Endothelial cell of umbilical vein (primary cell): ENCODE measurements at regions not wholly inside any gene's neighbourhood (a gene's known extent, or its start where the extent isn't known, plus 50 kb on each side); places are given as distances from the start of the nearest gene placed in this dataset.

Source experiments
- BruUV-seq: library from RNA; stranded (reverse); fragments of 400-500 nt; replicated peaks from 2 replicates; lab custom pipeline; 2021; lab: Mats Ljungman, UMichigan
- CTCF ChIA-PET: fragments of 300-600, 350-600 bp; sonication (Branson Sonifier 250); formaldehyde crosslinking; loops from one replicate; lab custom pipeline; 2021; ENCODE audit warnings: antibody characterized with exemption, inconsistent platforms; lab: Charles Lee
- POLR2A ChIA-PET: fragments of 300-600, 350-600 bp; sonication (Branson Sonifier 250); formaldehyde crosslinking; loops from one replicate; lab custom pipeline; 2021; ENCODE audit warnings: antibody characterized with exemption, inconsistent platforms; lab: Charles Lee
- DNase-seq: peaks from one replicate; pipeline ENCODE4 v3.0.0-alpha.2; 2011; ENCODE audit warnings: low read depth, low spot score
- FAIRE-seq: peaks from 2 replicates; lab custom pipeline; 2011; peaks lifted over from hg19 to GRCh38; lab: Jason Lieb, UNC
- H2AFZ ChIP-seq: 2 replicates; pipeline ENCODE4 v1.6.0; 2012; ENCODE audit warnings: low read depth, low read length, control low read depth, inconsistent platforms
- H3K27ac ChIP-seq: 2 replicates; pipeline ENCODE4 v1.5.1; 2011; ENCODE audit warnings: low read depth, mild to moderate bottlenecking, control low read depth, low read length, moderate library complexity; ENCODE audit not compliant: insufficient read depth
- H3K27me3 ChIP-seq, 2 experiments: 2 replicates each; pipeline versions ENCODE4 v1.6.0 to v1.6.1; 2011; ENCODE audit warnings: low read length in 2 of 2, mixed read lengths in 1 of 2; ENCODE audit not compliant: control insufficient read depth in 2 of 2, insufficient read depth in 2 of 2
- H3K36me3 ChIP-seq, 2 experiments: 2 replicates in 1 of 2; 3 replicates in 1 of 2; pipeline ENCODE4 v1.5.1; 2011; ENCODE audit warnings: low read length in 2 of 2, mild to moderate bottlenecking in 1 of 2, moderate library complexity in 1 of 2; ENCODE audit not compliant: control insufficient read depth in 2 of 2, insufficient read depth in 2 of 2; ENCODE audit errors: extremely low read depth in 1 of 2
- H3K4me1 ChIP-seq: 3 replicates; pipeline ENCODE4 v1.5.1; 2011; ENCODE audit warnings: mild to moderate bottlenecking, low read length; ENCODE audit not compliant: control insufficient read depth, insufficient read depth; ENCODE audit errors: extremely low read depth
- H3K4me2 ChIP-seq: 2 replicates; pipeline ENCODE4 v1.6.1; 2011; ENCODE audit warnings: low read length, control low read depth, mixed read lengths; ENCODE audit not compliant: insufficient read depth
- H3K4me3 ChIP-seq, 3 experiments: fragments of 200-600 bp in 1 of 3; sonication (generic), shearing (Covaris generic) in 1 of 3; replicated peaks in 1 of 3; 2 replicates each; pipeline ENCODE4 v1.5.1; 2011 to 2016; ENCODE audit warnings: control low read depth in 3 of 3, low read length in 3 of 3, mild to moderate bottlenecking in 2 of 3, inconsistent platforms in 1 of 3, low read depth in 1 of 3, moderate library complexity in 1 of 3; ENCODE audit not compliant: insufficient read depth in 1 of 3
- H3K79me2 ChIP-seq: 2 replicates; pipeline ENCODE4 v1.6.0; 2012; ENCODE audit warnings: low read length, inconsistent platforms; ENCODE audit not compliant: control insufficient read depth, insufficient read depth
- H3K9ac ChIP-seq: replicated peaks from 2 replicates; pipeline ENCODE3; 2011; ENCODE audit warnings: low read length, control low read depth; ENCODE audit not compliant: insufficient read depth; ENCODE audit errors: extremely low read depth
- H3K9me1 ChIP-seq: replicated peaks from 3 replicates; pipeline ENCODE4 v1.6.0; 2011; ENCODE audit warnings: mild to moderate bottlenecking, low read length; ENCODE audit not compliant: control insufficient read depth, insufficient read depth; ENCODE audit errors: extremely low read depth
- H3K9me3 ChIP-seq: replicated peaks from 2 replicates; pipeline ENCODE4 v1.5.1; 2012; ENCODE audit warnings: low read length, inconsistent platforms; ENCODE audit not compliant: control insufficient read depth, insufficient read depth
- H4K20me1 ChIP-seq: replicated peaks from 2 replicates; pipeline ENCODE3; 2011; ENCODE audit warnings: mild to moderate bottlenecking, low read length; ENCODE audit not compliant: control insufficient read depth, insufficient read depth; ENCODE audit errors: extremely low read depth
- EZH2 ChIP-seq: IDR thresholded peaks from 2 replicates; pipeline ENCODE4 v1.6.1; 2012; ENCODE audit warnings: borderline replicate concordance, low read depth, mild to moderate bottlenecking, moderate library complexity, low read length, inconsistent platforms; ENCODE audit not compliant: severe bottlenecking
- FOS ChIP-seq: IDR thresholded peaks from 2 replicates; pipeline ENCODE4 v1.6.1; 2011; ENCODE audit warnings: mild to moderate bottlenecking, low read length, moderate library complexity, borderline replicate concordance; ENCODE audit not compliant: insufficient read depth
- GATA2 ChIP-seq: IDR thresholded peaks from 2 replicates; pipeline ENCODE4 v1.7.0; 2011; ENCODE audit warnings: low read depth, mild to moderate bottlenecking, moderate library complexity, mixed read lengths, low read length; ENCODE audit not compliant: insufficient read length, insufficient read depth
- JUN ChIP-seq: IDR thresholded peaks from 2 replicates; pipeline ENCODE4 v1.6.1; 2011; ENCODE audit warnings: borderline replicate concordance, low read depth; ENCODE audit not compliant: insufficient read length, insufficient read depth
- MAX ChIP-seq: IDR thresholded peaks from 2 replicates; pipeline ENCODE4 v1.6.1; 2011; ENCODE audit not compliant: insufficient read depth, insufficient read length
- MYC ChIP-seq: IDR thresholded peaks from one replicate; pipeline ENCODE4 v1.6.1; 2011; ENCODE audit warnings: mild to moderate bottlenecking, low read depth, low read length
- POLR2A ChIP-seq: IDR thresholded peaks from 2 replicates; pipeline ENCODE4 v1.6.1; 2012; ENCODE audit warnings: low read depth, mild to moderate bottlenecking, control low read depth, low read length
- POLR2AphosphoS5 ChIP-seq: IDR thresholded peaks from 2 replicates; pipeline ENCODE4 v1.6.1; 2012; ENCODE audit warnings: low read depth, mild to moderate bottlenecking, control low read depth, low read length, moderate library complexity; ENCODE audit not compliant: insufficient read depth
- dilution Hi-C: fragments of 300-500 bp; cut with MboI; formaldehyde crosslinking; loops from one replicate; pipeline ENCODE4 v1.15.0; 2019; ENCODE audit warnings: low sequenced_read_pairs; ENCODE audit not compliant: extremely low pct_ligation_motif_present
- intact Hi-C: fragments of 100-400 bp; cut with micrococcal nuclease; formaldehyde crosslinking; loops from one replicate; pipeline ENCODE4 v1.10.0; 2022
- TF ChIP-seq, protein P1 (sequence below), 2 donors: IDR thresholded peaks; 1 replicate in 1 of 2; 2 replicates in 1 of 2; pipeline ENCODE4 v1.5.1; 2011; ENCODE audit warnings: low read length in 2 of 2, mild to moderate bottlenecking in 2 of 2, moderate library complexity in 2 of 2, control low read depth in 1 of 2, inconsistent platforms in 1 of 2, low read depth in 1 of 2; ENCODE audit not compliant: insufficient read depth in 1 of 2; ENCODE audit errors: extremely low read depth in 1 of 2

- Histone ChIP-seq H3K27ac (no peak overlapping the region), H3K27me3 (no peaks in the 10 kb centered on the region), H3K79me2 (no peaks in the 10 kb centered on the region), H3K4me3 (no peak overlapping the region), H3K9ac (no peak overlapping the region), H3K36me3 (no peaks in the 10 kb centered on the region), H3K9me1 (no peaks in the 10 kb centered on the region), H2AFZ (no peak overlapping the region), H3K4me1 (no peaks in the 10 kb centered on the region), H3K4me2 (no peak overlapping the region), H3K9me3 (no peaks in the 10 kb centered on the region), H4K20me1 (no peaks in the 10 kb centered on the region)
- no peak for TF ChIP-seq MAX
- no peak for TF ChIP-seq POLR2AphosphoS5
- TF ChIP-seq MYC = no peak
- TF ChIP-seq FOS = no peak
- TF ChIP-seq POLR2A = no peak
- no peak for TF ChIP-seq GATA2
- TF ChIP-seq JUN = no peak
- TF ChIP-seq EZH2 = no peak
- TF ChIP-seq, protein P1, sequence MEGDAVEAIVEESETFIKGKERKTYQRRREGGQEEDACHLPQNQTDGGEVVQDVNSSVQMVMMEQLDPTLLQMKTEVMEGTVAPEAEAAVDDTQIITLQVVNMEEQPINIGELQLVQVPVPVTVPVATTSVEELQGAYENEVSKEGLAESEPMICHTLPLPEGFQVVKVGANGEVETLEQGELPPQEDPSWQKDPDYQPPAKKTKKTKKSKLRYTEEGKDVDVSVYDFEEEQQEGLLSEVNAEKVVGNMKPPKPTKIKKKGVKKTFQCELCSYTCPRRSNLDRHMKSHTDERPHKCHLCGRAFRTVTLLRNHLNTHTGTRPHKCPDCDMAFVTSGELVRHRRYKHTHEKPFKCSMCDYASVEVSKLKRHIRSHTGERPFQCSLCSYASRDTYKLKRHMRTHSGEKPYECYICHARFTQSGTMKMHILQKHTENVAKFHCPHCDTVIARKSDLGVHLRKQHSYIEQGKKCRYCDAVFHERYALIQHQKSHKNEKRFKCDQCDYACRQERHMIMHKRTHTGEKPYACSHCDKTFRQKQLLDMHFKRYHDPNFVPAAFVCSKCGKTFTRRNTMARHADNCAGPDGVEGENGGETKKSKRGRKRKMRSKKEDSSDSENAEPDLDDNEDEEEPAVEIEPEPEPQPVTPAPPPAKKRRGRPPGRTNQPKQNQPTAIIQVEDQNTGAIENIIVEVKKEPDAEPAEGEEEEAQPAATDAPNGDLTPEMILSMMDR (IDR thresholded peaks at IDR 0.05; ENCODE audit: extremely low read depth in 1 of 2, insufficient read depth in 1 of 2, low read depth in 1 of 2, low read length in 2 of 2) = no peak
- CTCF ChIA-PET = no interaction called here
- DNase-seq = no peak
- POLR2A ChIA-PET = no interaction called here
- no peak for FAIRE-seq
- no TSS peak for BruUV-seq
- intact Hi-C loops (no loop called here), dilution Hi-C loops (no loop called here)
Measured at GRCh38 chr4:28341784-28342183, 1481.1 kb downstream of the STIM2 start.
